ENCODE measurements at regions not wholly inside any gene's neighbourhood (a gene's known extent, or its start where the extent isn't known, plus 50 kb on each side); places are given as distances from the start of the nearest gene placed in this dataset.
"Not testable (repeated sequence)": the region's sequence is repeated elsewhere in the genome, so short reads cannot be mapped to it uniquely, and the experiment has no call there.

DNA sequence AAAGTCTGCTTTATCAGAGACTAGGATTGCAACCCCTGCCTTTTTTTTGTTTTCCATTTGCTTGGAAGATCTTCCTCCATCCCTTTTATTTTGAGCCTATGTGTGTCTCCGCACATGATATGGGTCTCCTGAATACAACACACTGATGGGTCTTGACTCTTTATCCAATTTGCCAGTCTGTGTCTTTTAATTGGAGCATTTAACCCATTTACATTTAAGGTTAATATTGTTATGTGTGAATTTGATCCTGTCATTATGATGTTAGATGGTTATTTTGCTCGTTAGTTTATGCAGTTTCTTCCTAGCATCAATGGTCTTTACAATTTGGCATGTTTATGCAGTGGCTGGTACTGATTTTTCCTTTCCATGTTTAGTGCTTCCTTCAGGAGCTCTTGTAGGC, 84.0 kb upstream of the B3GAT1 start:
- TF ChIP-seq, protein P1, sequence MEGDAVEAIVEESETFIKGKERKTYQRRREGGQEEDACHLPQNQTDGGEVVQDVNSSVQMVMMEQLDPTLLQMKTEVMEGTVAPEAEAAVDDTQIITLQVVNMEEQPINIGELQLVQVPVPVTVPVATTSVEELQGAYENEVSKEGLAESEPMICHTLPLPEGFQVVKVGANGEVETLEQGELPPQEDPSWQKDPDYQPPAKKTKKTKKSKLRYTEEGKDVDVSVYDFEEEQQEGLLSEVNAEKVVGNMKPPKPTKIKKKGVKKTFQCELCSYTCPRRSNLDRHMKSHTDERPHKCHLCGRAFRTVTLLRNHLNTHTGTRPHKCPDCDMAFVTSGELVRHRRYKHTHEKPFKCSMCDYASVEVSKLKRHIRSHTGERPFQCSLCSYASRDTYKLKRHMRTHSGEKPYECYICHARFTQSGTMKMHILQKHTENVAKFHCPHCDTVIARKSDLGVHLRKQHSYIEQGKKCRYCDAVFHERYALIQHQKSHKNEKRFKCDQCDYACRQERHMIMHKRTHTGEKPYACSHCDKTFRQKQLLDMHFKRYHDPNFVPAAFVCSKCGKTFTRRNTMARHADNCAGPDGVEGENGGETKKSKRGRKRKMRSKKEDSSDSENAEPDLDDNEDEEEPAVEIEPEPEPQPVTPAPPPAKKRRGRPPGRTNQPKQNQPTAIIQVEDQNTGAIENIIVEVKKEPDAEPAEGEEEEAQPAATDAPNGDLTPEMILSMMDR (IDR thresholded peaks at IDR 0.05), result not testable (repeated sequence)
- TF ChIP-seq POLR2AphosphoS5 (IDR thresholded peaks at IDR 0.05); POLR2A (IDR thresholded peaks at IDR 0.05; ENCODE audit: low read depth): not testable (repeated sequence)

All from esophagus muscularis mucosa (tissue), 3 donors.